HG03342 (cell line): ENCODE measurements at regions not wholly inside any gene's neighbourhood (a gene's known extent, or its start where the extent isn't known, plus 50 kb on each side); places are given as distances from the start of the nearest gene placed in this dataset.

ENCODE experiments used
- ATAC-seq: cut with Tn5 transposase; IDR thresholded peaks from one replicate; pipeline ENCODE4 v1.9.1; 2021; ENCODE audit warnings: mild to moderate bottlenecking, moderate library complexity; ENCODE audit not compliant: unreplicated experiment

GRCh38 chr9:26579056-26579455, 313.5 kb downstream of the CAAP1 start:
- ATAC-seq, result no peak

GRCh38 chr9:26574898-26575440, 317.6 kb downstream of the CAAP1 start:
- no peak for ATAC-seq

- no peak for ATAC-seq
These were observed 318.3 kb downstream of the CAAP1 start for GRCh38 chr9:26574256-26574655.

GRCh38 chr9:26567976-26568375, 324.6 kb downstream of the CAAP1 start:
- no peak for ATAC-seq

- ATAC-seq, result no peak
These were observed 326.5 kb downstream of the CAAP1 start for GRCh38 chr9:26566141-26566540.

GRCh38 chr9:26565118-26565517, 327.5 kb downstream of the CAAP1 start:
- no peak for ATAC-seq

GRCh38 chr9:26562338-26562737, 330.3 kb downstream of the CAAP1 start:
- ATAC-seq, result no peak

GRCh38 chr9:26561928-26562327, 330.7 kb downstream of the CAAP1 start:
- no peak for ATAC-seq

- no peak for ATAC-seq
These were observed 333.1 kb downstream of the CAAP1 start for GRCh38 chr9:26559506-26559905.

- ATAC-seq, result no peak
These were observed 340.6 kb downstream of the CAAP1 start for GRCh38 chr9:26551971-26552370.

GRCh38 chr9:26551451-26551850, 341.2 kb downstream of the CAAP1 start:
- no peak for ATAC-seq

GRCh38 chr9:26548781-26549290, 343.8 kb downstream of the CAAP1 start:
- ATAC-seq, result no peak

- ATAC-seq, result no peak
These were observed 352.6 kb downstream of the CAAP1 start for GRCh38 chr9:26539867-26540493.

- ATAC-seq, result no peak
These were observed 355.4 kb downstream of the CAAP1 start for GRCh38 chr9:26537211-26537610.

- ATAC-seq, result no peak
These were observed 357.5 kb downstream of the CAAP1 start for GRCh38 chr9:26535151-26535550.

- no peak for ATAC-seq
These were observed 361.8 kb downstream of the CAAP1 start for GRCh38 chr9:26530841-26531240.

- no peak for ATAC-seq
These were observed 364.7 kb downstream of the CAAP1 start for GRCh38 chr9:26527931-26528330.

GRCh38 chr9:26524267-26524666, 368.3 kb downstream of the CAAP1 start:
- ATAC-seq, result no peak

- no peak for ATAC-seq
These were observed 369.0 kb downstream of the CAAP1 start for GRCh38 chr9:26523577-26523976.

- ATAC-seq, result no peak
These were observed 372.5 kb downstream of the CAAP1 start for GRCh38 chr9:26520141-26520540.

- ATAC-seq, result no peak
These were observed 375.7 kb downstream of the CAAP1 start for GRCh38 chr9:26516773-26517343.

GRCh38 chr9:26513730-26514129, 378.9 kb downstream of the CAAP1 start:
- no peak for ATAC-seq
